HG03520 (cell line): ENCODE measurements at regions not wholly inside any gene's neighbourhood (a gene's known extent, or its start where the extent isn't known, plus 50 kb on each side); places are given as distances from the start of the nearest gene placed in this dataset.
A peak's percentile ranks its signal among the peaks of the same experiment; 100 is the strongest.
"Not testable (repeated sequence)": the region's sequence is repeated elsewhere in the genome, so short reads cannot be mapped to it uniquely, and the experiment has no call there.

ENCODE experiments used
- ATAC-seq: cut with Tn5 transposase; IDR thresholded peaks from one replicate; pipeline ENCODE4 v1.9.1; 2021; ENCODE audit warnings: mild to moderate bottlenecking, moderate library complexity; ENCODE audit not compliant: unreplicated experiment

- ATAC-seq: no peak
Measured at GRCh38 chr11:10973416-10973815, 115.6 kb upstream of the ZBED5 start.

GRCh38 chr11:10970926-10971325, 113.1 kb upstream of the ZBED5 start:
- no peak for ATAC-seq

- ATAC-seq: no peak
Measured at GRCh38 chr11:10969387-10969786, 111.5 kb upstream of the ZBED5 start.

GRCh38 chr11:10956884-10957283, 99.0 kb upstream of the ZBED5 start:
- ATAC-seq: not testable (repeated sequence)

GRCh38 chr11:10955616-10956015, 97.8 kb upstream of the ZBED5 start:
- ATAC-seq: no peak

- no peak for ATAC-seq
Measured at GRCh38 chr11:10954184-10954583, 96.3 kb upstream of the ZBED5 start.

- ATAC-seq: no peak
Measured at GRCh38 chr11:10952872-10953271, 95.0 kb upstream of the ZBED5 start.

GRCh38 chr11:10947935-10948334, 90.1 kb upstream of the ZBED5 start:
- not testable (repeated sequence) for ATAC-seq

- no peak for ATAC-seq
Measured at GRCh38 chr11:10946072-10946471, 88.2 kb upstream of the ZBED5 start.

- ATAC-seq: no peak
Measured at GRCh38 chr11:10945196-10945595, 87.3 kb upstream of the ZBED5 start.

- no peak for ATAC-seq
Measured at GRCh38 chr11:10943968-10944367, 86.1 kb upstream of the ZBED5 start.

- no peak for ATAC-seq
Measured at GRCh38 chr11:10942620-10943019, 84.8 kb upstream of the ZBED5 start.

GRCh38 chr11:10941871-10942270, 84.0 kb upstream of the ZBED5 start:
- no peak for ATAC-seq

- ATAC-seq: no peak
Measured at GRCh38 chr11:10941414-10941813, 83.6 kb upstream of the ZBED5 start.

GRCh38 chr11:10938650-10939387, 81.0 kb upstream of the ZBED5 start:
- ATAC-seq: no peak

- ATAC-seq: no peak
Measured at GRCh38 chr11:10938231-10938630, 80.4 kb upstream of the ZBED5 start.

GRCh38 chr11:10937385-10937771, 79.5 kb upstream of the ZBED5 start:
- ATAC-seq: no peak

GRCh38 chr11:10936626-10937384, 79.0 kb upstream of the ZBED5 start:
- ATAC-seq: no peak

- no peak for ATAC-seq
Measured at GRCh38 chr11:10935015-10935559, 77.2 kb upstream of the ZBED5 start.

GRCh38 chr11:10934293-10934860, 76.5 kb upstream of the ZBED5 start:
- no peak for ATAC-seq

- ATAC-seq: peak; percentile 86
Measured at GRCh38 chr11:10933455-10934292, 75.8 kb upstream of the ZBED5 start.
